WTC11 (cell line): ENCODE measurements at regions not wholly inside any gene's neighbourhood (a gene's known extent, or its start where the extent isn't known, plus 50 kb on each side); places are given as distances from the start of the nearest gene placed in this dataset.

ENCODE experiments used
- ATAC-seq: fragments of 200-7000 bp; cut with Tn5 transposase; 2 replicates; pipeline ENCODE4 v1.10.0; 2021; ENCODE audit warnings: mild to moderate bottlenecking, moderate library complexity
- CTCF ChIA-PET: fragments of 300-600 bp; sonication (Branson Sonifier 250); formaldehyde crosslinking; loops from one replicate; lab custom pipeline; 2021; ENCODE audit warnings: antibody characterized with exemption; lab: Charles Lee
- POLR2A ChIA-PET: fragments of 350-600 bp; sonication (Branson Sonifier 250); formaldehyde crosslinking; loops from one replicate; lab custom pipeline; 2021; ENCODE audit warnings: antibody characterized with exemption; lab: Charles Lee
- DNase-seq: peaks from one replicate; pipeline ENCODE4 v3.0.0; 2021; ENCODE audit warnings: low spot score
- H3K27ac Mint-ChIP-seq: 2 replicates; pipeline ENCODE4 v1.8.0; 2021; ENCODE audit warnings: mixed read lengths
- H3K27me3 Mint-ChIP-seq: 2 replicates; pipeline ENCODE4 v1.8.0; 2021; ENCODE audit warnings: low read depth, mild to moderate bottlenecking, moderate library complexity, mixed read lengths
- H3K36me3 Mint-ChIP-seq: 2 replicates; pipeline ENCODE4 v1.8.0; 2021; ENCODE audit warnings: mixed read lengths
- H3K4me1 Mint-ChIP-seq: 2 replicates; pipeline ENCODE4 v1.8.0; 2022; ENCODE audit warnings: mixed read lengths
- H3K4me3 Mint-ChIP-seq: 2 replicates; pipeline ENCODE4 v1.8.0; 2021; ENCODE audit warnings: mild to moderate bottlenecking, moderate library complexity, mixed read lengths
- H3K9me3 Mint-ChIP-seq: 2 replicates; pipeline ENCODE4 v1.8.0; 2021; ENCODE audit warnings: mixed read lengths
- FOXP1 ChIP-seq: sonication (generic); formaldehyde crosslinking; IDR thresholded peaks from 2 replicates; pipeline ENCODE4 v1.8.0; 2022; ENCODE audit warnings: missing genetic modification reagents, mild to moderate bottlenecking, moderate library complexity, borderline replicate concordance
- HMGA2 ChIP-seq: fragments of 250-450 bp; sonication (Bioruptor Pico); IDR thresholded peaks from 2 replicates; pipeline ENCODE4 v1.4.0; 2021; ENCODE audit warnings: mild to moderate bottlenecking, moderate library complexity
- JAZF1 ChIP-seq: fragments of 250-450 bp; sonication (Bioruptor Pico); IDR thresholded peaks from 2 replicates; pipeline ENCODE4 v1.9.0; 2021; ENCODE audit warnings: moderate library complexity, mild to moderate bottlenecking, inconsistent platforms
- KAT7 ChIP-seq: sonication (generic); formaldehyde crosslinking; IDR thresholded peaks from 2 replicates; pipeline ENCODE4 v1.8.1; 2023; ENCODE audit warnings: missing genetic modification reagents, mild to moderate bottlenecking, borderline replicate concordance
- MXD4 ChIP-seq: fragments of 250-450 bp; sonication (Bioruptor Pico); IDR thresholded peaks from 2 replicates; pipeline ENCODE4 v1.8.0; 2021; ENCODE audit warnings: mild to moderate bottlenecking, moderate library complexity, borderline replicate concordance
- NFE2L1 ChIP-seq: sonication (generic); formaldehyde crosslinking; IDR thresholded peaks from 2 replicates; pipeline ENCODE4 v1.8.1; 2023; ENCODE audit warnings: missing genetic modification reagents
- TCF7 ChIP-seq: sonication (generic); formaldehyde crosslinking; IDR thresholded peaks from 2 replicates; pipeline ENCODE4 v1.8.0; 2022; ENCODE audit warnings: mild to moderate bottlenecking, low read depth, missing genetic modification reagents, moderate library complexity
- TEAD1 ChIP-seq: sonication (generic); formaldehyde crosslinking; IDR thresholded peaks from 2 replicates; pipeline ENCODE4 v1.8.0; 2022; ENCODE audit warnings: mild to moderate bottlenecking, missing genetic modification reagents
- ZNF138 ChIP-seq: sonication (generic); formaldehyde crosslinking; conservative IDR thresholded peaks from 2 replicates; pipeline ENCODE4 v1.8.1; 2022; ENCODE audit warnings: mild to moderate bottlenecking, moderate library complexity, missing genetic modification reagents
- ZNF263 ChIP-seq: sonication (generic); formaldehyde crosslinking; IDR thresholded peaks from 2 replicates; pipeline ENCODE4 v1.8.1; 2022; ENCODE audit warnings: low read depth, mild to moderate bottlenecking, moderate library complexity, missing genetic modification reagents
- TF ChIP-seq, protein P1 (sequence below): fragments of 250-450 bp; sonication (Bioruptor Pico); IDR thresholded peaks from 2 replicates; pipeline ENCODE4 v1.9.0; 2021; ENCODE audit warnings: mild to moderate bottlenecking, borderline replicate concordance
- TF ChIP-seq, protein P2 (sequence below): fragments of 250-450 bp; sonication (Bioruptor Pico); IDR thresholded peaks from 2 replicates; pipeline ENCODE4 v1.9.0; 2021; ENCODE audit warnings: mild to moderate bottlenecking
- TF ChIP-seq, protein P3 (sequence below): sonication (generic); formaldehyde crosslinking; IDR thresholded peaks from 2 replicates; pipeline ENCODE4 v1.8.1; 2022; ENCODE audit warnings: low read depth, missing genetic modification reagents, borderline replicate concordance
- TF ChIP-seq, protein P4 (sequence below): fragments of 250-450 bp; sonication (Bioruptor Pico); IDR thresholded peaks from 2 replicates; pipeline ENCODE4 v2.1.2; 2022; ENCODE audit warnings: mild to moderate bottlenecking, moderate library complexity
- TF ChIP-seq, protein P5 (sequence below): sonication (generic); formaldehyde crosslinking; IDR thresholded peaks from 2 replicates; pipeline ENCODE4 v1.8.1; 2023; ENCODE audit warnings: mild to moderate bottlenecking, missing genetic modification reagents
- TF ChIP-seq, protein P6 (sequence below): sonication (generic); formaldehyde crosslinking; IDR thresholded peaks from 2 replicates; pipeline ENCODE4 v1.8.1; 2022; ENCODE audit warnings: mild to moderate bottlenecking, missing genetic modification reagents, moderate library complexity, borderline replicate concordance
- TF ChIP-seq, protein P7 (sequence below): sonication (generic); formaldehyde crosslinking; IDR thresholded peaks from 2 replicates; pipeline ENCODE4 v1.8.0; 2023; ENCODE audit warnings: missing genetic modification reagents

DNA sequence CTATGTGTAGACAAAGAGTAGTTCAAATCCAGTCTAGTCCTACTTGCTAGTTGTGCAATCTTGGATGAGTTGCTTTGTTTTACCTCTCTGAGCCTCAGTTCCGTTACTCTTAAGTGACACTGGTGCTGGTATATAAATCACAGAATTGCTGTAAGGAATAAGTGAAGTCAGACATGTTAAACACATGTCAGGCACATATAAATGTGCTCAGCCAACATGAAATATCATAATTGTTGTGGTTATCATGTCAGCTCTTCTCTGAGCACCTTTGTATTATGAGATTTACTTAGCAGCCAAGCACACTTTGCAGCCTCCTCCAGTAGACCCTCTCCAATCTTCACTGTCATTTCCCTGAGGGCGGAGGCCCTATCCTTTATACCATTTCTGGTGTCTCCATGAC, 87.9 kb upstream of the PAK3 start:
- Mint-ChIP-seq H3K27me3 (no peaks in the 10 kb centered on the region; the same call in 1 of the 2 replicates), H3K27ac (no peak overlapping the region)
- TF ChIP-seq FOXP1 (no peak), KAT7 (CRISPR knock-in tag) (no peak), NFE2L1 (no peak), TCF7 (no peak), MXD4 (CRISPR knock-in tag) (no peak), ZNF263 (no peak), TEAD1 (CRISPR knock-in tag) (no peak), HMGA2 (CRISPR knock-in tag) (no peak), JAZF1 (no peak), ZNF138 (CRISPR knock-in tag) (no peak)
- TF ChIP-seq, protein P1, sequence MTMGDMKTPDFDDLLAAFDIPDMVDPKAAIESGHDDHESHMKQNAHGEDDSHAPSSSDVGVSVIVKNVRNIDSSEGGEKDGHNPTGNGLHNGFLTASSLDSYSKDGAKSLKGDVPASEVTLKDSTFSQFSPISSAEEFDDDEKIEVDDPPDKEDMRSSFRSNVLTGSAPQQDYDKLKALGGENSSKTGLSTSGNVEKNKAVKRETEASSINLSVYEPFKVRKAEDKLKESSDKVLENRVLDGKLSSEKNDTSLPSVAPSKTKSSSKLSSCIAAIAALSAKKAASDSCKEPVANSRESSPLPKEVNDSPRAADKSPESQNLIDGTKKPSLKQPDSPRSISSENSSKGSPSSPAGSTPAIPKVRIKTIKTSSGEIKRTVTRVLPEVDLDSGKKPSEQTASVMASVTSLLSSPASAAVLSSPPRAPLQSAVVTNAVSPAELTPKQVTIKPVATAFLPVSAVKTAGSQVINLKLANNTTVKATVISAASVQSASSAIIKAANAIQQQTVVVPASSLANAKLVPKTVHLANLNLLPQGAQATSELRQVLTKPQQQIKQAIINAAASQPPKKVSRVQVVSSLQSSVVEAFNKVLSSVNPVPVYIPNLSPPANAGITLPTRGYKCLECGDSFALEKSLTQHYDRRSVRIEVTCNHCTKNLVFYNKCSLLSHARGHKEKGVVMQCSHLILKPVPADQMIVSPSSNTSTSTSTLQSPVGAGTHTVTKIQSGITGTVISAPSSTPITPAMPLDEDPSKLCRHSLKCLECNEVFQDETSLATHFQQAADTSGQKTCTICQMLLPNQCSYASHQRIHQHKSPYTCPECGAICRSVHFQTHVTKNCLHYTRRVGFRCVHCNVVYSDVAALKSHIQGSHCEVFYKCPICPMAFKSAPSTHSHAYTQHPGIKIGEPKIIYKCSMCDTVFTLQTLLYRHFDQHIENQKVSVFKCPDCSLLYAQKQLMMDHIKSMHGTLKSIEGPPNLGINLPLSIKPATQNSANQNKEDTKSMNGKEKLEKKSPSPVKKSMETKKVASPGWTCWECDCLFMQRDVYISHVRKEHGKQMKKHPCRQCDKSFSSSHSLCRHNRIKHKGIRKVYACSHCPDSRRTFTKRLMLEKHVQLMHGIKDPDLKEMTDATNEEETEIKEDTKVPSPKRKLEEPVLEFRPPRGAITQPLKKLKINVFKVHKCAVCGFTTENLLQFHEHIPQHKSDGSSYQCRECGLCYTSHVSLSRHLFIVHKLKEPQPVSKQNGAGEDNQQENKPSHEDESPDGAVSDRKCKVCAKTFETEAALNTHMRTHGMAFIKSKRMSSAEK (CRISPR knock-in tag) = no peak
- TF ChIP-seq, protein P2, sequence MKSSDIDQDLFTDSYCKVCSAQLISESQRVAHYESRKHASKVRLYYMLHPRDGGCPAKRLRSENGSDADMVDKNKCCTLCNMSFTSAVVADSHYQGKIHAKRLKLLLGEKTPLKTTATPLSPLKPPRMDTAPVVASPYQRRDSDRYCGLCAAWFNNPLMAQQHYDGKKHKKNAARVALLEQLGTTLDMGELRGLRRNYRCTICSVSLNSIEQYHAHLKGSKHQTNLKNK = no peak
- TF ChIP-seq, protein P3, sequence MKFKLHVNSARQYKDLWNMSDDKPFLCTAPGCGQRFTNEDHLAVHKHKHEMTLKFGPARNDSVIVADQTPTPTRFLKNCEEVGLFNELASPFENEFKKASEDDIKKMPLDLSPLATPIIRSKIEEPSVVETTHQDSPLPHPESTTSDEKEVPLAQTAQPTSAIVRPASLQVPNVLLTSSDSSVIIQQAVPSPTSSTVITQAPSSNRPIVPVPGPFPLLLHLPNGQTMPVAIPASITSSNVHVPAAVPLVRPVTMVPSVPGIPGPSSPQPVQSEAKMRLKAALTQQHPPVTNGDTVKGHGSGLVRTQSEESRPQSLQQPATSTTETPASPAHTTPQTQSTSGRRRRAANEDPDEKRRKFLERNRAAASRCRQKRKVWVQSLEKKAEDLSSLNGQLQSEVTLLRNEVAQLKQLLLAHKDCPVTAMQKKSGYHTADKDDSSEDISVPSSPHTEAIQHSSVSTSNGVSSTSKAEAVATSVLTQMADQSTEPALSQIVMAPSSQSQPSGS (CRISPR knock-in tag) = no peak
- TF ChIP-seq, protein P4, sequence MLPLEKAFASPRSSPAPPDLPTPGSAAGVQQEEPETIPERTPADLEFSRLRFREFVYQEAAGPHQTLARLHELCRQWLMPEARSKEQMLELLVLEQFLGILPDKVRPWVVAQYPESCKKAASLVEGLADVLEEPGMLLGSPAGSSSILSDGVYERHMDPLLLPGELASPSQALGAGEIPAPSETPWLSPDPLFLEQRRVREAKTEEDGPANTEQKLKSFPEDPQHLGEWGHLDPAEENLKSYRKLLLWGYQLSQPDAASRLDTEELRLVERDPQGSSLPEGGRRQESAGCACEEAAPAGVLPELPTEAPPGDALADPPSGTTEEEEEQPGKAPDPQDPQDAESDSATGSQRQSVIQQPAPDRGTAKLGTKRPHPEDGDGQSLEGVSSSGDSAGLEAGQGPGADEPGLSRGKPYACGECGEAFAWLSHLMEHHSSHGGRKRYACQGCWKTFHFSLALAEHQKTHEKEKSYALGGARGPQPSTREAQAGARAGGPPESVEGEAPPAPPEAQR = no peak
- TF ChIP-seq, protein P5, sequence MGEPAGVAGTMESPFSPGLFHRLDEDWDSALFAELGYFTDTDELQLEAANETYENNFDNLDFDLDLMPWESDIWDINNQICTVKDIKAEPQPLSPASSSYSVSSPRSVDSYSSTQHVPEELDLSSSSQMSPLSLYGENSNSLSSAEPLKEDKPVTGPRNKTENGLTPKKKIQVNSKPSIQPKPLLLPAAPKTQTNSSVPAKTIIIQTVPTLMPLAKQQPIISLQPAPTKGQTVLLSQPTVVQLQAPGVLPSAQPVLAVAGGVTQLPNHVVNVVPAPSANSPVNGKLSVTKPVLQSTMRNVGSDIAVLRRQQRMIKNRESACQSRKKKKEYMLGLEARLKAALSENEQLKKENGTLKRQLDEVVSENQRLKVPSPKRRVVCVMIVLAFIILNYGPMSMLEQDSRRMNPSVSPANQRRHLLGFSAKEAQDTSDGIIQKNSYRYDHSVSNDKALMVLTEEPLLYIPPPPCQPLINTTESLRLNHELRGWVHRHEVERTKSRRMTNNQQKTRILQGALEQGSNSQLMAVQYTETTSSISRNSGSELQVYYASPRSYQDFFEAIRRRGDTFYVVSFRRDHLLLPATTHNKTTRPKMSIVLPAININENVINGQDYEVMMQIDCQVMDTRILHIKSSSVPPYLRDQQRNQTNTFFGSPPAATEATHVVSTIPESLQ (CRISPR knock-in tag) = no peak
- TF ChIP-seq, protein P6, sequence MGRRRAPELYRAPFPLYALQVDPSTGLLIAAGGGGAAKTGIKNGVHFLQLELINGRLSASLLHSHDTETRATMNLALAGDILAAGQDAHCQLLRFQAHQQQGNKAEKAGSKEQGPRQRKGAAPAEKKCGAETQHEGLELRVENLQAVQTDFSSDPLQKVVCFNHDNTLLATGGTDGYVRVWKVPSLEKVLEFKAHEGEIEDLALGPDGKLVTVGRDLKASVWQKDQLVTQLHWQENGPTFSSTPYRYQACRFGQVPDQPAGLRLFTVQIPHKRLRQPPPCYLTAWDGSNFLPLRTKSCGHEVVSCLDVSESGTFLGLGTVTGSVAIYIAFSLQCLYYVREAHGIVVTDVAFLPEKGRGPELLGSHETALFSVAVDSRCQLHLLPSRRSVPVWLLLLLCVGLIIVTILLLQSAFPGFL (CRISPR knock-in tag) = no peak
- TF ChIP-seq, protein P7, sequence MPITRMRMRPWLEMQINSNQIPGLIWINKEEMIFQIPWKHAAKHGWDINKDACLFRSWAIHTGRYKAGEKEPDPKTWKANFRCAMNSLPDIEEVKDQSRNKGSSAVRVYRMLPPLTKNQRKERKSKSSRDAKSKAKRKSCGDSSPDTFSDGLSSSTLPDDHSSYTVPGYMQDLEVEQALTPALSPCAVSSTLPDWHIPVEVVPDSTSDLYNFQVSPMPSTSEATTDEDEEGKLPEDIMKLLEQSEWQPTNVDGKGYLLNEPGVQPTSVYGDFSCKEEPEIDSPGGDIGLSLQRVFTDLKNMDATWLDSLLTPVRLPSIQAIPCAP = no peak
- TF ChIP-seq, all 79 proteins: peak for 0
- ChIA-PET CTCF (no interaction called here), POLR2A (no interaction called here)
- Mint-ChIP-seq H3K4me1 (peaks cover 31% of the 10 kb centered on the region), H3K36me3 (no peaks in the 10 kb centered on the region), H3K4me3 (no peak overlapping the region), H3K9me3 (no peaks in the 10 kb centered on the region)
- ATAC-seq (no peak), DNase-seq (no peak)
